Adrenal gland (tissue), 9 donors: ENCODE measurements at regions not wholly inside any gene's neighbourhood (a gene's known extent, or its start where the extent isn't known, plus 50 kb on each side); places are given as distances from the start of the nearest gene placed in this dataset.
"Not testable (repeated sequence)": the region's sequence is repeated elsewhere in the genome, so short reads cannot be mapped to it uniquely, and the experiment has no call there.

Experiments used
- DNase-seq, 7 donors: peaks; one replicate each; pipeline ENCODE4 v3.0.0-alpha.2; 2019 to 2020
- H3K27ac ChIP-seq, 5 donors: fragments of 200-600 bp; sonication (generic) in 4 of 5; 1 replicate in 3 of 5; 2 replicates in 2 of 5; pipeline versions ENCODE4 v1.5.1 to v1.8.0; 2016 to 2020; ENCODE audit warnings: mild to moderate bottlenecking in 1 of 5
- H3K27me3 ChIP-seq: fragments of 200-600 bp; 2 replicates; pipeline ENCODE4 v1.8.0; 2021
- H3K36me3 ChIP-seq, 2 donors: fragments of 200-600 bp; replicated peaks in 1 of 2; 1 replicate in 1 of 2; 2 replicates in 1 of 2; pipeline versions ENCODE4 v1.5.1 to v1.8.0; 2018 to 2022
- H3K4me1 ChIP-seq, 2 donors: fragments of 200-600 bp; replicated peaks in 1 of 2; 1 replicate in 1 of 2; 2 replicates in 1 of 2; pipeline versions ENCODE4 v1.5.1 to v1.8.0; 2018 to 2021
- H3K4me3 ChIP-seq, 4 donors: fragments of 200-600 bp; sonication (generic) in 3 of 4; one replicate each; pipeline ENCODE4 v1.5.1; 2016 to 2018
- H3K9me3 ChIP-seq, 3 donors: fragments of 200-600 bp; sonication (generic) in 1 of 3; replicated peaks in 1 of 3; 1 replicate in 2 of 3; 2 replicates in 1 of 3; pipeline versions ENCODE4 v1.5.1 to v1.8.0; 2016 to 2021
- POLR2A ChIP-seq, 2 donors: fragments of 450-650 bp; IDR thresholded peaks; one replicate each; pipeline ENCODE4 v1.6.1; 2017; ENCODE audit warnings: antibody characterized with exemption in 2 of 2, mild to moderate bottlenecking in 2 of 2, moderate library complexity in 1 of 2
- WGBS, 4 donors: extraction: QIAGEN DNeasy Blood & Tissue Kit in 2 of 4; methylation state at CpG; one replicate each; pipeline versions ENCODE4 v1.1.5 to v1.1.7; 2013 to 2017; 5-methylcytosine and 5-hydroxymethylcytosine counted together
- intact Hi-C, 2 donors: fragments of 100-400 bp; cut with DNase I; formaldehyde crosslinking; loops; one replicate each; pipeline versions ENCODE4 v1.14.1 to v1.15.0; 2022 to 2023
- TF ChIP-seq, protein P1 (sequence below), 6 experiments: fragments of 450-650 bp in 4 of 6; fragments of 200-600 bp in 2 of 6; sonication (generic) in 1 of 6; IDR thresholded peaks; 1 replicate in 5 of 6; 2 replicates in 1 of 6; pipeline versions ENCODE4 v1.5.1 to v1.8.0; 2016 to 2021; ENCODE audit warnings: antibody characterized with exemption in 6 of 6, mild to moderate bottlenecking in 2 of 6, moderate library complexity in 1 of 6
- donor health status: healthy with polysubstance abuse.
- donor health status: Bipolar disorder and iron deficiency.
- donor health status: DM: yes; HTN: yes; CAD: no.
- donor health status: DM: no; HTN: no; CAD: no.
- donor health status: DM: no; HTN: no; CAD: no.

- intact Hi-C loops, H3K4me1 ChIP-seq, H3K4me3 ChIP-seq, H3K9me3 ChIP-seq, H3K36me3 ChIP-seq, H3K27me3 ChIP-seq, H3K27ac ChIP-seq: not testable (repeated sequence)
- WGBS, 4 donors: 42 to 59% (median 51%) methylated on average over 7 to 8 of the region's 8 CpGs
- DNase-seq: peak in 4 of 7 donors; percentile 18 to 53 (median 36)
Observed at GRCh38 chr1:95167503-95167902, 50.3 kb downstream of the TLCD4 start.

GRCh38 chr1:95168028-95168427 is 50.9 kb downstream of the TLCD4 start:
- H3K4me3 ChIP-seq: no peak overlapping the region
- H3K9me3 ChIP-seq: no peaks in the 10 kb centered on the region
- H3K36me3 ChIP-seq: no peaks in the 10 kb centered on the region
- no peak for TF ChIP-seq POLR2A (IDR thresholded peaks at IDR 0.05)
- TF ChIP-seq, protein P1, sequence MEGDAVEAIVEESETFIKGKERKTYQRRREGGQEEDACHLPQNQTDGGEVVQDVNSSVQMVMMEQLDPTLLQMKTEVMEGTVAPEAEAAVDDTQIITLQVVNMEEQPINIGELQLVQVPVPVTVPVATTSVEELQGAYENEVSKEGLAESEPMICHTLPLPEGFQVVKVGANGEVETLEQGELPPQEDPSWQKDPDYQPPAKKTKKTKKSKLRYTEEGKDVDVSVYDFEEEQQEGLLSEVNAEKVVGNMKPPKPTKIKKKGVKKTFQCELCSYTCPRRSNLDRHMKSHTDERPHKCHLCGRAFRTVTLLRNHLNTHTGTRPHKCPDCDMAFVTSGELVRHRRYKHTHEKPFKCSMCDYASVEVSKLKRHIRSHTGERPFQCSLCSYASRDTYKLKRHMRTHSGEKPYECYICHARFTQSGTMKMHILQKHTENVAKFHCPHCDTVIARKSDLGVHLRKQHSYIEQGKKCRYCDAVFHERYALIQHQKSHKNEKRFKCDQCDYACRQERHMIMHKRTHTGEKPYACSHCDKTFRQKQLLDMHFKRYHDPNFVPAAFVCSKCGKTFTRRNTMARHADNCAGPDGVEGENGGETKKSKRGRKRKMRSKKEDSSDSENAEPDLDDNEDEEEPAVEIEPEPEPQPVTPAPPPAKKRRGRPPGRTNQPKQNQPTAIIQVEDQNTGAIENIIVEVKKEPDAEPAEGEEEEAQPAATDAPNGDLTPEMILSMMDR (IDR thresholded peaks at IDR 0.05): no peak
- H3K27me3 ChIP-seq: no peaks in the 10 kb centered on the region
- intact Hi-C loops: no loop called here
- no peaks in the 10 kb centered on the region for H3K4me1 ChIP-seq
- no peak overlapping the region for H3K27ac ChIP-seq
- DNase-seq: no peak
- WGBS, 4 donors: 86 to 95% (median 92%) methylated on average over 2 of the region's 2 CpGs

DNA sequence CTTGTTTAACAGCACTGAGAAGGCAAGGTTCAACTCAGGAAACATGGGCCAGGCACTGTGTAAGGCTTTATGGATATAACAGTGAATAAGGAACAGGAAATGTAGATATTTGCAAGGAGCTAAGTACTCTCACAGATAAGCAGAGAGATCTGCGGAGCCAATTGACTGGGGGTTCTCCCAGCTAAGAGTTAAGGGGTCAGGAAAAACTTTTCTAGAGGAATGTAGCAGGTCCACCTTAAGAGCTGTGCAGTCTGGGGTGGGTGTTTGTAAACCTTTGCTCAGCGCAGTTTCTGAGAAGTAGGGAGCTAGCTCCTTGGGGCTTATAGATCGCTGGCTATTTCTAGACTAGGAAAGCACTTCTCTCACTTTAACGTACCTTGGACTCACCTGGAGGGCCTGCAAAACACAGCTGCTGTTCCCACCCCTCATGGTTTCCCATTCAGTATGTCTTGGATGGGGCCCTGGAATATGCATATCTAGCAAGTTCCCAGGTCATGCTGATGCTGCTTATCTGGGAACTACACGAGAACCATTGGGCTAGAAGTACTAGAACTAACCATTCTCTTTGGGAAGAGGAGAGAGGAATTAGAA is 51.7 kb downstream of the TLCD4 start:
- H3K4me1 ChIP-seq: no peaks in the 10 kb centered on the region
- no peaks in the 10 kb centered on the region for H3K9me3 ChIP-seq
- DNase-seq: no peak
- H3K4me3 ChIP-seq: no peak overlapping the region
- H3K27ac ChIP-seq: no peak overlapping the region
- no peaks in the 10 kb centered on the region for H3K27me3 ChIP-seq
- intact Hi-C loops: no loop called here
- TF ChIP-seq POLR2A (IDR thresholded peaks at IDR 0.05): no peak
- TF ChIP-seq, protein P1 (IDR thresholded peaks at IDR 0.05): no peak
- 89 to 93% (median 91%) methylated on average over 5 of the region's 5 CpGs for WGBS, 4 donors
- H3K36me3 ChIP-seq: no peaks in the 10 kb centered on the region

GRCh38 chr1:95169548-95169947 is 52.4 kb downstream of the TLCD4 start:
- intact Hi-C loops: no loop called here
- WGBS, 4 donors: 72 to 81% (median 78%) methylated on average over 2 of the region's 2 CpGs
- no peaks in the 10 kb centered on the region for H3K9me3 ChIP-seq
- no peaks in the 10 kb centered on the region for H3K4me1 ChIP-seq
- no peak for TF ChIP-seq POLR2A (IDR thresholded peaks at IDR 0.05)
- TF ChIP-seq, protein P1 (IDR thresholded peaks at IDR 0.05): no peak
- H3K4me3 ChIP-seq: no peak overlapping the region
- H3K27me3 ChIP-seq: no peaks in the 10 kb centered on the region
- no peaks in the 10 kb centered on the region for H3K36me3 ChIP-seq
- no peak for DNase-seq
- H3K27ac ChIP-seq: no peak overlapping the region
